ENCODE measurements at regions not wholly inside any gene's neighbourhood (a gene's known extent, or its start where the extent isn't known, plus 50 kb on each side); places are given as distances from the start of the nearest gene placed in this dataset.

DNA sequence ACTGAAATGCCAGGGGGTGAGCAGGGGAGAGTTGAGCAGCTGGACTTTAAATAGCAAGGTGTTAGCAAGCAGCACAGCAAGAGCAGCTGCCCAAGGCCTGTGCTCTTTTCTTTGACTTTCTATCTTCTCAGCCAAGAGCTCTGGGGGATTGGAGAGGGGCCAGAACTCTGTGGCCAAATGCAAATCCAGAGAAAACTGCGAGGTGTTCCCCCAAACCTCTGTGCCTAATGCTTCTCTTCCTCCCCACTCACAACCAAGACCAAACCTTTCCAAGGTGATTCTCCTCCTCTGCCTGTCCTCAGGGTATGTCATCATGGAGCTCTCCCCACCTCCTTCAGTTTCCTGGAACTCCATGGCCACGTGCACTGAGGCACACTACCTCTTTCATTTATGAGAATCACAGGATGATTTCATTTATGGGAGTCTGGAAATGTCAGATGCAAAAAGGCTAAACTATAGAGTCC, 118.7 kb upstream of the WWC1 start:
- Mint-ChIP-seq H3K27me3 (ENCODE audit: insufficient read depth) (no peaks in the 10 kb centered on the region), H3K4me3 (no peak overlapping the region), H3K36me3 (ENCODE audit: low read depth) (no peaks in the 10 kb centered on the region), H3K27ac (peak overlapping the region; percentile 6), H3K9me3 (no peaks in the 10 kb centered on the region), H3K4me1 (peaks cover 18% of the 10 kb centered on the region)
- H3K9ac ChIP-seq (ENCODE audit: extremely low read depth, low read length, poor library complexity, severe bottlenecking): no peak overlapping the region
- H3K4me1 ChIP-seq (ENCODE audit: control insufficient read depth, insufficient read depth, low read length): peaks cover 1% of the 10 kb centered on the region
- no peak overlapping the region for H3K4me3 ChIP-seq (ENCODE audit: low read length)
- DNase-seq: no peak
- no peak overlapping the region for H3K27ac ChIP-seq (ENCODE audit: low read depth, low read length)
- no peaks in the 10 kb centered on the region for H3K9me3 ChIP-seq (ENCODE audit: control insufficient read depth, low read length)
- no peaks in the 10 kb centered on the region for H3K27me3 ChIP-seq (ENCODE audit: control insufficient read depth, insufficient read depth, low read length, poor library complexity, severe bottlenecking)
- WGBS, 2 experiments (ENCODE audit: insufficient coverage in 1 of 2, insufficient read length in 1 of 2): 85 to 100% methylated on average over 1 to 2 of the region's 2 CpGs
- no peaks in the 10 kb centered on the region for H3K36me3 ChIP-seq (ENCODE audit: control insufficient read depth, insufficient read depth, low read length)
- TF ChIP-seq, protein P1, sequence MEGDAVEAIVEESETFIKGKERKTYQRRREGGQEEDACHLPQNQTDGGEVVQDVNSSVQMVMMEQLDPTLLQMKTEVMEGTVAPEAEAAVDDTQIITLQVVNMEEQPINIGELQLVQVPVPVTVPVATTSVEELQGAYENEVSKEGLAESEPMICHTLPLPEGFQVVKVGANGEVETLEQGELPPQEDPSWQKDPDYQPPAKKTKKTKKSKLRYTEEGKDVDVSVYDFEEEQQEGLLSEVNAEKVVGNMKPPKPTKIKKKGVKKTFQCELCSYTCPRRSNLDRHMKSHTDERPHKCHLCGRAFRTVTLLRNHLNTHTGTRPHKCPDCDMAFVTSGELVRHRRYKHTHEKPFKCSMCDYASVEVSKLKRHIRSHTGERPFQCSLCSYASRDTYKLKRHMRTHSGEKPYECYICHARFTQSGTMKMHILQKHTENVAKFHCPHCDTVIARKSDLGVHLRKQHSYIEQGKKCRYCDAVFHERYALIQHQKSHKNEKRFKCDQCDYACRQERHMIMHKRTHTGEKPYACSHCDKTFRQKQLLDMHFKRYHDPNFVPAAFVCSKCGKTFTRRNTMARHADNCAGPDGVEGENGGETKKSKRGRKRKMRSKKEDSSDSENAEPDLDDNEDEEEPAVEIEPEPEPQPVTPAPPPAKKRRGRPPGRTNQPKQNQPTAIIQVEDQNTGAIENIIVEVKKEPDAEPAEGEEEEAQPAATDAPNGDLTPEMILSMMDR (conservative IDR thresholded peaks at IDR 0.05): no peak

DNA sequence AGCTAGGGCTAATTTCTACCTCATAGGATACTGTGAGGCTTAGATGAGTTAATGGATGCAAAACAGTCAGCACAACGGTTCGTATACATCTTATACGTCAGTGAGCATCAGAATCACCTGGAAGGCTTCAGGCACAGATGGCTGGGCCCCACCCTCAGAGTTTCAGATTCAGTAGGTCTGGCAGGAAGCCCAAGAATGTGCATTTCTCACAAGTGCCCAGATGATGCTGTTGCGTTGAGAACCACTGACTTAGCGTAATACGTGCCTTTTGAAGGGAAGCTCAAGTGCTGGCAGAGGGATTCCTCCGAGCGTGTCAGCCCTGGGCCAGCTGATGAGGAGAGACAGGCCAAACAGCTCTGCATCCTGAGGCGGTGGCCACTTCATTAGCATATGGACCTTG, 117.1 kb upstream of the WWC1 start:
- TF ChIP-seq, protein P1 (conservative IDR thresholded peaks at IDR 0.05): no peak
- no peak for DNase-seq
- H3K4me3 Mint-ChIP-seq: no peak overlapping the region
- no peak overlapping the region for H3K27ac Mint-ChIP-seq
- Histone ChIP-seq H3K9ac (ENCODE audit: extremely low read depth, low read length, poor library complexity, severe bottlenecking) (no peak overlapping the region), H3K4me1 (ENCODE audit: control insufficient read depth, insufficient read depth, low read length) (peaks cover 4% of the 10 kb centered on the region), H3K9me3 (ENCODE audit: control insufficient read depth, low read length) (no peaks in the 10 kb centered on the region), H3K36me3 (ENCODE audit: control insufficient read depth, insufficient read depth, low read length) (no peaks in the 10 kb centered on the region), H3K27ac (ENCODE audit: low read depth, low read length) (no peak overlapping the region), H3K27me3 (ENCODE audit: control insufficient read depth, insufficient read depth, low read length, poor library complexity, severe bottlenecking) (no peaks in the 10 kb centered on the region), H3K4me3 (ENCODE audit: low read length) (no peak overlapping the region)
- WGBS, 2 experiments (ENCODE audit: insufficient coverage in 1 of 2, insufficient read length in 1 of 2): 91 to 94% methylated on average over 9 of the region's 9 CpGs
- H3K9me3 Mint-ChIP-seq: no peaks in the 10 kb centered on the region
- H3K27me3 Mint-ChIP-seq (ENCODE audit: insufficient read depth): no peaks in the 10 kb centered on the region
- H3K4me1 Mint-ChIP-seq: peaks cover 24% of the 10 kb centered on the region
- no peaks in the 10 kb centered on the region for H3K36me3 Mint-ChIP-seq (ENCODE audit: low read depth)

DNA sequence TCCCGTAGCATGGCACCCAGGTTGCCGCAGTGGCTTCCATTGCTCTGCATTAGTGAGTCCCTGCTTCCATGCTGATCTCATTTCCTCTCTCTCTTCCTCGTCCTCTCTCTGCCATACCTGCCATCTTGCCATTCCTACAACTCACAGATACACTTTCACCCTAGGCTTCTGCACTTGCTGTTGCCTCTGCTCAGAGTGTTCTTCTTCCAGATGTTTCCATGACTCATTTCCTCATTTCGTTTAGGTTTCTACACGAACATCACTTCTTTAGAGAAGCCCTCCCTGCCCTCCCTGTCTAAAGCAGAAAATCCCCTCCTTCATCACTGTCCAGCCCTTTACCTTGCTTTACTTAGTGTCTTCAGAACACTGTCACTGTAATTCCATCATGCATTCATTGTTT, 115.2 kb upstream of the WWC1 start:
- Histone ChIP-seq H3K27ac (ENCODE audit: low read depth, low read length) (no peak overlapping the region), H3K9ac (ENCODE audit: extremely low read depth, low read length, poor library complexity, severe bottlenecking) (no peak overlapping the region), H3K4me3 (ENCODE audit: low read length) (no peak overlapping the region), H3K36me3 (ENCODE audit: control insufficient read depth, insufficient read depth, low read length) (no peaks in the 10 kb centered on the region), H3K27me3 (ENCODE audit: control insufficient read depth, insufficient read depth, low read length, poor library complexity, severe bottlenecking) (no peaks in the 10 kb centered on the region), H3K9me3 (ENCODE audit: control insufficient read depth, low read length) (no peaks in the 10 kb centered on the region), H3K4me1 (ENCODE audit: control insufficient read depth, insufficient read depth, low read length) (peaks cover 4% of the 10 kb centered on the region)
- DNase-seq: no peak
- TF ChIP-seq, protein P1 (conservative IDR thresholded peaks at IDR 0.05): no peak
- no peak overlapping the region for H3K4me3 Mint-ChIP-seq
- H3K27me3 Mint-ChIP-seq (ENCODE audit: insufficient read depth): no peaks in the 10 kb centered on the region
- WGBS, 2 experiments (ENCODE audit: insufficient coverage in 1 of 2, insufficient read length in 1 of 2): 93 to 94% methylated on average over 5 of the region's 5 CpGs
- peaks cover 20% of the 10 kb centered on the region for H3K4me1 Mint-ChIP-seq
- no peaks in the 10 kb centered on the region for H3K9me3 Mint-ChIP-seq
- H3K36me3 Mint-ChIP-seq (ENCODE audit: low read depth): no peaks in the 10 kb centered on the region
- H3K27ac Mint-ChIP-seq: no peak overlapping the region

Data from endodermal cell (in vitro differentiated cells).